SK-MEL-5 (cell line): ENCODE measurements at regions not wholly inside any gene's neighbourhood (a gene's known extent, or its start where the extent isn't known, plus 50 kb on each side); places are given as distances from the start of the nearest gene placed in this dataset.

Source experiments
- DNase-seq: peaks from one replicate; pipeline ENCODE4 v3.0.0-alpha.2; 2016; ENCODE audit warnings: low read depth, low spot score
- in situ Hi-C: cut with HindIII; loops from 2 replicates; pipeline ENCODE4 v1.10.0; 2016; ENCODE audit warnings: low sequenced_read_pairs, high pct_unique_total_duplicates, low pct_unique_long_range_greater_than_20kb

DNA sequence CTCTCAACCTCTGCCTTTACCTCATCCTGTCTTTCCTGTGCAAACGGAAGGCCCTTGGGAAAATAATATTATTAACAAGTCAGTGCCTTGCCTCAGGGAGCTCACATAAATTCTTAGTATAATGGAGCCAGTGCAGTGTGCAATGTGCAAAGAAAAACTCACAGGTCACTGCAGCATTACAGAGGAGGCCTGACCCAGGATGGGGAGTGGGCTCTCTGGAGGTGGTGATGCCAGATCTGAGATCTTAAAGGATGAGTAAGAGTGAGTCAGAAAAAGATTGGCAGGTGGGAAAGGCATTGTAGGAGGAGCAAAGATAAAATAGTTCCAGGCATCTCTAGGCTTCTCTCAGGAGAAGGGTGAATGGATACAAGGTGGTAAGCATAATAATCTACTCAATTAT lies 185.6 kb upstream of the ADAMTS9 start:
- DNase-seq, result no peak
- in situ Hi-C loops, result no loop called here

DNA sequence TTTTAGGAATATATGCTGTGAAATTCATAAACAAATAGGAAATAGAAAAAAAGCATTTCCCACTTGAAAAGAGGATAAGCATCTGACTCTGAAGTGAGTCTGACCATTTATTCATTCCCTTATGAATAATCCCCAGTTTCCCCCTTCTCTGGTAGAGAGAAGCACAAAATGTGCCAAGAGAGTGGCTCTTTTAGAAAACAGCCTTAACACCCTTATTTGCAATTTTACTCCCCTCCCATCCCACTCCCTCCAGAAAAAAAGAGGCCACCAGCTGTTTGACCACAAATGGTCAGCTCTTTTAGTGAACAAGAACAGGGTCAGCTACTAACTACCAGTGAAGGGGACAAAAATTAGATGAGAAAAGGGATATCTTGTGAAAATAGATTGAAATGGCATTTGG lies 184.5 kb upstream of the ADAMTS9 start:
- no peak for DNase-seq
- in situ Hi-C loops, result no loop called here

DNA sequence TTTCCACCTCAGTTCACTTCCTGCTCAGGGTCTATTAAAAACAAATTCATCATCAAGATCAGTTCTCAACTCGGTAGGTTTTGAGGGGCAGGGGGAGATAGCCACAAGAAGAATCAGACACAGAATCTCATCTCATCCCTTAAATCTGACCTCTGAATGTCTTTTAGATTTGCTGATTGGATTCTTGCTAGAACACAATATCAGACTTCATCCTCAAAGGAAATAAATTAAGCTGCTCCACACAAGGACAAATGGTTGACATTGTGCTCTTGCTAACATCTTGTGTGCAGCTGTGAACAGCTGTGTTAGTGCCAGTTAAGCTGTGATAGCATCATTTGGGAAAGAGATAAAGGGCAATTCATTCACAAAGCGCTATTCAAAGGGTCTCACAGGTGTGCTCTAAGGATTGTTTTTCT lies 184.0 kb upstream of the ADAMTS9 start:
- in situ Hi-C loops, result no loop called here
- DNase-seq, result no peak

DNA sequence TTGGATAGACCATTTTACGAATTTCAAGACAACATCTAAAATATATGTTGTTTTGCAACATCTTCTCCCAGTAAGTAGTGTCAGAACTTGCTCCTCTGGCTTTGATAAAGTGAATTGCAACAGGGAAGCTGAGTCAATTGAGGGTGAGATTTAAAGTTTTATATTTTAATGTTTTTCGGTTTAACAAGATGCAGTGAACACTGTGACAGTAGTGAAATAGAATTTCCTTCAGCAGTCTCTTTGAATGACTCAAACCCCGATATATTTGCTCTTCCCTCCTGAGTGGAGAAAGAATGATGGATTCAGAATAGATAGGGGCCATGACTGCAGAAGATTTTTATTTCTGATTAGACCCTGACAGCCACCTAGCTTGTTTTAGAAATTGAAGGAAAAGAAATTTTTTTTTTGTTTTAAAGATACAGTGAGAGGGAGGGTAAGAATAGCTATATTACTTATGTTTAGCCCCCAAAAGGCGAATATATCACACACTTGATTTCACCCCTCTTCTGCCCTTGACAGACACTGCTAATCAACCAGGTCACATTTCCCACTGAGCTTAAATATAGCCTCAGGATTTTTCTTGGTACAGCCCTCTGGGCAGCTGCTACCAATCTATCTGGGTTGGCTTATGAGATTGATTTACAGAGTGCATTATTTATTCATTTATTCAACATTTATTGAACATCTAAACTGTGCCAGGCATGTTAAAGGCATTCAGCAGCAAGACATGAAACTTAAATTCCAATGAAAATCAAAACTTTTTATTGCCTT lies 183.3 kb upstream of the ADAMTS9 start:
- no peak for DNase-seq
- in situ Hi-C loops, result no loop called here

DNA sequence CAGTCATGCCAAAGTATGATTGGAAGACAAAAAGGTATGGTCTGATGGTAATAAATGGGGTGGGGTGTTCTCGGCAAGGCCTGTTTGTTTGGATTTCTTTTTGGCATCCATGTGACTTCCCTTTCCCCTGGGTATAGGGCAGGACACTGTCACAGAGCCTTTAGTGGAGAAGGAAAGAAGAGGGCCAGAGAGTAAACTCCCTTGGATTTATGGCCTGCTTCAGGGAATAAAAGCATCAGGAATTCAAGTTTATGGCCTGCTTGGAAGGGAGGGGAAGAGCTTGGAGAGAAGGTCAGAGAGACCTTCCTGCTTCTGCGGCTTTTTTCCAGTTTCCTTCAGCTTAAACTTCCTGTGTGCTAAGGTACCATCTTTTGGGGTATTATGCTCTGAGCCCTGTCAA lies 179.4 kb upstream of the ADAMTS9 start:
- in situ Hi-C loops, result no loop called here
- no peak for DNase-seq

DNA sequence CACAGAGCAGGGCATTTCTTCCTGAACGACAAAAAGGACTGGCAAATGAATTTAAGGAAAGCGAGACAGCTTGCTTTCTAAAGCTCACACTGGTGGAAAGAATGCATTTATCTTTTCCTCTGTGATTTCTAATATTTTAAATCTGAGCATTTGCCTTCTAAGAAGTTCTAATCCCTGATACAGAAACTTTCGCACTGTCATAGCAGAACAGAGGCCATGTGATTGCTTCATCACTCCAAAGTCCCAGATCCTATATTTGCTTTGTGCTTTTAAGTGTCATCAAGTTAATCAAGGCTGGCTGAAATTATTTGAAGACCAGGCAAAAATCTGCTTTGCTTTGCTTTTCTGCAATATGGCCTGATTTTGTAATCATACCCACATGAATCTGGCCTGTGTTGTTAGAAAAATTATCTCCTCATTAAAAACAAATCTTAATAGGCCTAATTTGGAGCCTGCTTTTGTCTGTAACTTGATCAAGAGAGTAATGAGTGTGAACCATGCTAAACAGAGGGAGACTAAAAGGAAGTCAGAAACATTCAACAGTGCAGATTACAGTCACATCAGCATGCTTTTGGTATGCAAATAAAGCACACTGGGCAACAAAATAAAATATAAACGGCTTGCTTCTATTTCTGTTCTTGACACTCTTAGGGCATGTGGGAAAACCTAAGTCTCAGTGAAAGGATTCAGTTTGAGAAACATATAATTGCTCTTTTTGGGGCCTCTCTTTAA lies 178.2 kb upstream of the ADAMTS9 start:
- no peak for DNase-seq
- in situ Hi-C loops, result no loop called here

DNA sequence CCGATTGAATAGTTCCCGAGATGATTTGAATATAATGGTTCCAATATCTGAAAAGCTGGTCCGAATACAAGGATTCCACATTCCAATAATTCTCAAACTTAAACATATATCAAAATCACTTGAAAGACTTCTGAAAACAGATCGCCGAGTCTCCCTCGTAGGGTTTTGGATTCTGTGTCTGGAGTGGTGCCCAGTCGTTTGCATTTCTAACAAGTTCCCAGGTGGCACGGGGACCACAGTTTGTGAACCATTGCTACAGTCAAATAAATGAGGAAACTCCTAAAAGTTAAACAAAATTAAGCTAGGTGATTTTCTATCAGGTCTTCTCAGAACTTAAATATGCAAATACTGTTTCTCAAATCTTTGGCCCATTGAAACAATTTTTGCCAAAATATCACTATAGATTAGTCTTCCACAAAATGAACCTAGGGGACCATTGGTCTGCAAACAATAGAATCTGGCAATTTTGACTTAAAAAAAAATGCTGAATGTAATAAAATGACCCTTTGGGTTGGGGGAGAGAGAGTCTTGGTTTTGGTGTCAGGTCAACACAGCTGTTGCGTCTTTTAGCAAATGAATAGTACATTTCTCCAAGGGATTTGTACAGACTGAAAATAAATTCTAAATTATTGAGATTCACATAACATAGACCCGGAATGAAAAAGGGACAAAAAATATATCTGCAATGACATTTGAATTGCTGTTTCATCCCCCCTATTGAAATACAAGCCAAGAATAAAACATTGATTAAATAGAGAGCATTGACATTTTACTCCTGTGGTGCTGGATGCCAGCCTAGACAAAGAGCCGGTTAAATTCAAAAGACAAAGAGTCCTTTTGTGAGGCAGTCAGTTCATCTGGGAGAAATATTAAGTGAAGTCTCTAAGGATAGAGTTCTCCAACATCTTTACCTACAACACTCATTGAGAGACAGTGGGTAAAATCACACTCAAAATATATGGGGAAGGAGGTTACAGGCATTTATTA lies 175.7 kb upstream of the ADAMTS9 start:
- in situ Hi-C loops, result no loop called here
- DNase-seq, result peak; percentile 69

- in situ Hi-C loops, result no loop called here
- no peak for DNase-seq
Measured at GRCh38 chr3:64861684-64862083, 173.9 kb upstream of the ADAMTS9 start.

GRCh38 chr3:64860536-64860870 lies 172.7 kb upstream of the ADAMTS9 start:
- DNase-seq, result no peak
- in situ Hi-C loops, result no loop called here

GRCh38 chr3:64859625-64860535 lies 172.1 kb upstream of the ADAMTS9 start:
- in situ Hi-C loops, result no loop called here
- no peak for DNase-seq

DNA sequence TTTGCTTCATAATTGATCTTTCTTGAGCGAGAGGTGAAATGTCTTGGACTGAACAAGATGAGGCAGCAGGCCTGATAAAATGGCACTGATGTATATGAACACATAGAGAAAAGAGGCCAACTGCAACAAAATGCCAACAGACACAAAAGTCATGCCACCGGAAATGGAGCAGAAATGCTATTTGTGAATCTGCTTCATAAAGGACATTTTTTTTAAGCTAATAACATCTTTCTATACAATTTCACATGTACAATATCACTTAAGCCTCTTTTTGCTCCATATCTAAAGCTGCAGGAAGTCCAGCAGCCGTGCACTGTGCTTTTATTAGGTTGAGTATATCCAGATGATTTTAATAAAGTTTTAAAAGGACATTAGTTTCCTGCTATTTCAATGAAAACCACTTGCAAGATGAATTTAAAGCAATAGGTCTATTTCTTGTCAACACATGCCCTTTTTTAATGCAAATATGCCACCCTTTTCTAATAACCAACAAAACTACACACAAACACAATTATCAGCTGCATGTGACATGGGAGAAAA lies 169.2 kb upstream of the ADAMTS9 start:
- in situ Hi-C loops, result no loop called here
- no peak for DNase-seq

DNA sequence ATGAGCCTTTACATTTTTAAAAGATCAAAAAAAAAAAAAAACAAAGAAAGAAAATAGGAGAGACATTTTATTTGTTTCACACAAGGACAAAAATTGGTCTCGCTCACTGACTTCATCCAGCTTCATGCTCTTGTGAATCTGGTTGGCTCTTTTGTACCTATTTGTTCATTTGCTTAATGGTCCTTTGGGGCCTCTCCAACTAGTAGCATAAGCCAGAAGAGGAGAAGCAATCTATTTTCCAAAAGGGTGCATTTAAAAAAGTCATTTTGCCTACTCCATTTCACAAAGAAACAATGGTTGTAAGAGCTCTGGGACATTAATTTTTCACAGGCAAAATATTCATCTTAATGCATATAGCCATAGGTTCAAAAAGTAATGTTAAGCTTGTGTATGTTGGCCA lies 168.3 kb upstream of the ADAMTS9 start:
- in situ Hi-C loops, result no loop called here
- no peak for DNase-seq

DNA sequence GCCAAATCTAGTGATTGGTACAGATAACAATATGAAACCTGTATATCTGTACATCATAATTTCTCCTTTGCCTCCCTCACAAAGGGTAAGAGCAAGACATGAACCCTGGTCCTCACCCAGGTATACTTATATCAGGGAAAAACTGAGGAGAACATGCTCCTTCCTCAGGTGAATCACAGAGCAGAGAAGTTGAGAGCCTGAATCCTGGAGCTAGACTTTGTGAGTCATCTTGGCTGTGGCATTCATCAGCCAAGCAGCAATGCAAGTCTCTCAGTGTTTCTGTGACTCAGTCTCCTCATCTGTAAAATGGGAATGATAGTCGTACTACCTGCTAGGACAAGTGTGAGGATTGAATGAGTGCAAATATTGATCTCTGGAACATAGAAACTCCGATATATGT lies 165.7 kb upstream of the ADAMTS9 start:
- DNase-seq, result no peak
- in situ Hi-C loops, result no loop called here

- in situ Hi-C loops, result no loop called here
- no peak for DNase-seq
Measured at GRCh38 chr3:64852738-64853137, 164.9 kb upstream of the ADAMTS9 start.

- no peak for DNase-seq
- in situ Hi-C loops, result no loop called here
Measured at GRCh38 chr3:64848822-64849221, 161.0 kb upstream of the ADAMTS9 start.

DNA sequence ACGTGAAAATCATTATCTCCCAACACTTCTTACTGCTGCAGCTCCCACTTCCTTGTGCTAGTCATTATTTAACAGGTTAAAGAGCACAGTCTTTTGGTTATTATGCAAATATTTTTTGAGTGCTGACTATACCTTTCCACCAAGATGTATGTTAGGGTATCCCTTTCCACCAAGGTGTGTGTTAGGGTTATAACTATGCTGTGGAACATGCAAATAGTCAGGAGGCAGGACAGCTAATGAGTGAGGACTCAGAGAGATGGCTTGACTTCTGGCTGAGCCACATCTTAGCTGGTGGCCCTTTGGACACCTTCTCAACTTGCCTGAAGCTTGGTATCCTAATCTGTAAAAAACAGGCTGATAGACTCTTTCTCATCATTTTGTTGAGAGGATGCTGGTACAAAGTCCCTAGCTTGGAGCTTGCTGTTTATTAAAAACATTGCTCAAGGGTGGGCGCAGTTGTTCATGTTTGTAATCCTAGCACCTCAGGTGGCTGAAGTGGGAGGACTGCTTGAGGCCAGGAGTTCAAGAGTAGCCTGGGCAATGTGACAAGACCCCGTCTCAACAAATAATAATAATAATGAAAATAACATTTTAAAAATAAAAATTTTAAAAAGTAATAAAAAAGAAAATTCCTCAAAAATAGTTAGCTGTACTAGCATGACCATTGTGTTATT lies 160.5 kb upstream of the ADAMTS9 start:
- DNase-seq, result no peak
- in situ Hi-C loops, result no loop called here

DNA sequence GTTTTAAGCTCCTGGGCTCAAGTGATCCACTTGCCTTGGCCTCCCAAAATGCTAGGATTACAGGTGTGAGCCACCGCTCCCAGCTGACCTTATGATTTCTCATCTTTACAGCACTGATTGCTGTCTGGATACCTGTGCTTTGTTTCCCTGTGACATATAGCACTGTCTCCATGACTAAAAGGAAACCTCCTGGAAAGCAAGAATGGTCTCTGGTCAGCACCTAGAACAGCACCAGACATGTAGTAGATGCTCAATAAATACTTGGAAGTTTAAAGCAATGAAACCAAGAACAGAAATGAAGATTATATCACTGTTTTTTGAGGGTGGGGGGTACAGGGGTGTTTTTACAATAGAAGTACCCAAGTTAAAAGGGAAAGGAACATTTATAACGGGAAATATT lies 156.8 kb upstream of the ADAMTS9 start:
- in situ Hi-C loops, result no loop called here
- no peak for DNase-seq
